ENCODE measurements at regions not wholly inside any gene's neighbourhood (a gene's known extent, or its start where the extent isn't known, plus 50 kb on each side); places are given as distances from the start of the nearest gene placed in this dataset.

- TF ChIP-seq SIN3A (IDR thresholded peaks at IDR 0.05; ENCODE audit: borderline replicate concordance, insufficient read depth, low read length), result no peak
- TF ChIP-seq TAF1 (IDR thresholded peaks at IDR 0.05; ENCODE audit: borderline replicate concordance, insufficient read depth, low read length), result no peak
- TF ChIP-seq REST (IDR thresholded peaks at IDR 0.05; ENCODE audit: insufficient read depth in 1 of 2, low read depth in 2 of 2, low read length in 2 of 2), result no peak
- no peak for TF ChIP-seq FOXP2 (optimal IDR thresholded peaks at IDR 0.05; ENCODE audit: borderline replicate concordance, extremely low read depth, extremely low read length, insufficient read depth)
- no peak for TF ChIP-seq POLR2AphosphoS5 (IDR thresholded peaks at IDR 0.05; ENCODE audit: low read depth, low read length)
These were observed 451.6 kb upstream of the CD180 start for GRCh38 chr5:67648201-67648671.

GRCh38 chr5:67647772-67648171 lies 451.2 kb upstream of the CD180 start:
- TF ChIP-seq POLR2AphosphoS5 (IDR thresholded peaks at IDR 0.05; ENCODE audit: low read depth, low read length), result no peak
- no peak for TF ChIP-seq SIN3A (IDR thresholded peaks at IDR 0.05; ENCODE audit: borderline replicate concordance, insufficient read depth, low read length)
- no peak for TF ChIP-seq TAF1 (IDR thresholded peaks at IDR 0.05; ENCODE audit: borderline replicate concordance, insufficient read depth, low read length)
- no peak for TF ChIP-seq REST (IDR thresholded peaks at IDR 0.05; ENCODE audit: insufficient read depth in 1 of 2, low read depth in 2 of 2, low read length in 2 of 2)
- no peak for TF ChIP-seq FOXP2 (optimal IDR thresholded peaks at IDR 0.05; ENCODE audit: borderline replicate concordance, extremely low read depth, extremely low read length, insufficient read depth)

GRCh38 chr5:67644221-67644920 lies 447.8 kb upstream of the CD180 start:
- TF ChIP-seq POLR2AphosphoS5 (IDR thresholded peaks at IDR 0.05; ENCODE audit: low read depth, low read length), result no peak

- no peak for TF ChIP-seq TAF1 (IDR thresholded peaks at IDR 0.05; ENCODE audit: borderline replicate concordance, insufficient read depth, low read length)
- no peak for TF ChIP-seq POLR2AphosphoS5 (IDR thresholded peaks at IDR 0.05; ENCODE audit: low read depth, low read length)
- no peak for TF ChIP-seq REST (IDR thresholded peaks at IDR 0.05; ENCODE audit: insufficient read depth in 1 of 2, low read depth in 2 of 2, low read length in 2 of 2)
- TF ChIP-seq SIN3A (IDR thresholded peaks at IDR 0.05; ENCODE audit: borderline replicate concordance, insufficient read depth, low read length), result no peak
- no peak for TF ChIP-seq FOXP2 (optimal IDR thresholded peaks at IDR 0.05; ENCODE audit: borderline replicate concordance, extremely low read depth, extremely low read length, insufficient read depth)
These were observed 446.9 kb upstream of the CD180 start for GRCh38 chr5:67643536-67643935.

GRCh38 chr5:67639976-67640375 lies 443.4 kb upstream of the CD180 start:
- TF ChIP-seq REST (IDR thresholded peaks at IDR 0.05; ENCODE audit: insufficient read depth in 1 of 2, low read depth in 2 of 2, low read length in 2 of 2) (no peak), SIN3A (IDR thresholded peaks at IDR 0.05; ENCODE audit: borderline replicate concordance, insufficient read depth, low read length) (no peak), FOXP2 (optimal IDR thresholded peaks at IDR 0.05; ENCODE audit: borderline replicate concordance, extremely low read depth, extremely low read length, insufficient read depth) (no peak), TAF1 (IDR thresholded peaks at IDR 0.05; ENCODE audit: borderline replicate concordance, insufficient read depth, low read length) (no peak), POLR2AphosphoS5 (IDR thresholded peaks at IDR 0.05; ENCODE audit: low read depth, low read length) (no peak)

Measured in PFSK-1 (cell line).